Omental fat pad (tissue), 3 donors: ENCODE measurements at regions not wholly inside any gene's neighbourhood (a gene's known extent, or its start where the extent isn't known, plus 50 kb on each side); places are given as distances from the start of the nearest gene placed in this dataset.

Source experiments
- ATAC-seq: fragments of 150-250 bp; one replicate; pipeline ENCODE4 v1.9.1; 2016; ENCODE audit warnings: mild to moderate bottlenecking, moderate library complexity; ENCODE audit not compliant: low FRiP score
- DNase-seq: peaks from one replicate; pipeline ENCODE4 v3.0.0-alpha.2; 2019; ENCODE audit warnings: low spot score
- CTCF ChIP-seq, 3 donors: fragments of 450-650 bp; IDR thresholded peaks; one replicate each; pipeline ENCODE4 v1.5.1; 2016 to 2017; ENCODE audit warnings: antibody characterized with exemption in 3 of 3, mild to moderate bottlenecking in 3 of 3, moderate library complexity in 2 of 3

- TF ChIP-seq CTCF (IDR thresholded peaks at IDR 0.05) = no peak
- no peak for DNase-seq
- ATAC-seq = no peak
Observed at GRCh38 chr5:66450988-66451387, 145.2 kb upstream of the MAST4 start.

GRCh38 chr5:66452109-66452508 is 144.1 kb upstream of the MAST4 start:
- TF ChIP-seq CTCF (IDR thresholded peaks at IDR 0.05) = no peak
- DNase-seq (no peak), ATAC-seq (no peak)

GRCh38 chr5:66454186-66455078 is 141.8 kb upstream of the MAST4 start:
- no peak for DNase-seq
- no peak for TF ChIP-seq CTCF (IDR thresholded peaks at IDR 0.05)
- ATAC-seq = no peak

GRCh38 chr5:66459728-66460127 is 136.5 kb upstream of the MAST4 start:
- ATAC-seq = no peak
- no peak for TF ChIP-seq CTCF (IDR thresholded peaks at IDR 0.05)
- DNase-seq = no peak

- no peak for DNase-seq
- no peak for ATAC-seq
- no peak for TF ChIP-seq CTCF (IDR thresholded peaks at IDR 0.05)
Observed at GRCh38 chr5:66467564-66467963, 128.6 kb upstream of the MAST4 start.

GRCh38 chr5:66469684-66470083 is 126.5 kb upstream of the MAST4 start:
- no peak for TF ChIP-seq CTCF (IDR thresholded peaks at IDR 0.05)
- DNase-seq = no peak
- no peak for ATAC-seq

GRCh38 chr5:66472010-66472409 is 124.2 kb upstream of the MAST4 start:
- no peak for TF ChIP-seq CTCF (IDR thresholded peaks at IDR 0.05)
- ATAC-seq (no peak), DNase-seq (no peak)
